IMR-90 (cell line): ENCODE measurements at regions not wholly inside any gene's neighbourhood (a gene's known extent, or its start where the extent isn't known, plus 50 kb on each side); places are given as distances from the start of the nearest gene placed in this dataset.

Experiments used
- CEBPB ChIP-seq: IDR thresholded peaks from 2 replicates; pipeline ENCODE4 v1.6.1; 2012; ENCODE audit warnings: low read depth, low read length, improper control_type of control experiment
- RFX5 ChIP-seq: IDR thresholded peaks from 2 replicates; pipeline ENCODE4 v1.8.0; 2012; ENCODE audit warnings: low read depth, mild to moderate bottlenecking, low read length, moderate library complexity
- TF ChIP-seq, protein P1 (sequence below): conservative IDR thresholded peaks from 2 replicates; pipeline ENCODE4 v1.5.1; 2012; ENCODE audit warnings: mild to moderate bottlenecking, low read depth, low read length, improper control_type of control experiment

- TF ChIP-seq RFX5 (no peak), CEBPB (no peak)
- TF ChIP-seq, protein P1, sequence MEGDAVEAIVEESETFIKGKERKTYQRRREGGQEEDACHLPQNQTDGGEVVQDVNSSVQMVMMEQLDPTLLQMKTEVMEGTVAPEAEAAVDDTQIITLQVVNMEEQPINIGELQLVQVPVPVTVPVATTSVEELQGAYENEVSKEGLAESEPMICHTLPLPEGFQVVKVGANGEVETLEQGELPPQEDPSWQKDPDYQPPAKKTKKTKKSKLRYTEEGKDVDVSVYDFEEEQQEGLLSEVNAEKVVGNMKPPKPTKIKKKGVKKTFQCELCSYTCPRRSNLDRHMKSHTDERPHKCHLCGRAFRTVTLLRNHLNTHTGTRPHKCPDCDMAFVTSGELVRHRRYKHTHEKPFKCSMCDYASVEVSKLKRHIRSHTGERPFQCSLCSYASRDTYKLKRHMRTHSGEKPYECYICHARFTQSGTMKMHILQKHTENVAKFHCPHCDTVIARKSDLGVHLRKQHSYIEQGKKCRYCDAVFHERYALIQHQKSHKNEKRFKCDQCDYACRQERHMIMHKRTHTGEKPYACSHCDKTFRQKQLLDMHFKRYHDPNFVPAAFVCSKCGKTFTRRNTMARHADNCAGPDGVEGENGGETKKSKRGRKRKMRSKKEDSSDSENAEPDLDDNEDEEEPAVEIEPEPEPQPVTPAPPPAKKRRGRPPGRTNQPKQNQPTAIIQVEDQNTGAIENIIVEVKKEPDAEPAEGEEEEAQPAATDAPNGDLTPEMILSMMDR: no peak
These were observed 446.5 kb downstream of the SPRY1 start for GRCh38 chr4:123843137-123843536.
